Stimulated activated CD4-positive, alpha-beta T cell treated with anti-CD3 and anti-CD28 coated beads, TNF-alpha, amount 100 ng/mL, for 24 hours (primary cell): ENCODE measurements at regions not wholly inside any gene's neighbourhood (a gene's known extent, or its start where the extent isn't known, plus 50 kb on each side); places are given as distances from the start of the nearest gene placed in this dataset.
"Not testable (repeated sequence)": the region's sequence is repeated elsewhere in the genome, so short reads cannot be mapped to it uniquely, and the experiment has no call there.

Source experiments
- DNase-seq, 3 experiments: peaks; one replicate each; pipeline ENCODE4 v3.0.0-alpha.2; 2020; ENCODE audit warnings: low read depth in 3 of 3

GRCh38 chrX:98057176-98057575 is 1173.5 kb downstream of the RPA4 start:
- DNase-seq, result no peak

- no peak for DNase-seq
These were observed 1181.4 kb downstream of the RPA4 start for GRCh38 chrX:98065151-98065550.

DNA sequence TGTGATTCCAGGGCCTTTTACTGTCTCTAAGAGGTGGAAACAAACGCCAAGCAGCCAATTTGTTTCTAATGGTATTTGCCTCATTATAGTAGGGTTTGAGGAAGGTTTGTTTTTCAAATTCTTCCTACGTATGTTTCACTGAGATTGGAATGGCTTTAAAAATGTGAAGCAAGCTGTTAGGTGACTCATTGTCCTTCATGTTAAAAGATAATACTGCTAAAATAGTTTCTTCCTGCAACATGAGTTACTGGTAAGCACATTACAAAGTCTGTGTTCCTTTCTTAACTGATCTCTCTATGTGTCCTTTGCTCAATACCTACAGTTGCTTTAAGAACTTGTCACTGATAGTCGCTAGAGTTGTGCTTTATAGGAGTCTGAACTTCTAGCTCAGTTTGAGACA is 1183.9 kb downstream of the RPA4 start:
- no peak for DNase-seq

DNA sequence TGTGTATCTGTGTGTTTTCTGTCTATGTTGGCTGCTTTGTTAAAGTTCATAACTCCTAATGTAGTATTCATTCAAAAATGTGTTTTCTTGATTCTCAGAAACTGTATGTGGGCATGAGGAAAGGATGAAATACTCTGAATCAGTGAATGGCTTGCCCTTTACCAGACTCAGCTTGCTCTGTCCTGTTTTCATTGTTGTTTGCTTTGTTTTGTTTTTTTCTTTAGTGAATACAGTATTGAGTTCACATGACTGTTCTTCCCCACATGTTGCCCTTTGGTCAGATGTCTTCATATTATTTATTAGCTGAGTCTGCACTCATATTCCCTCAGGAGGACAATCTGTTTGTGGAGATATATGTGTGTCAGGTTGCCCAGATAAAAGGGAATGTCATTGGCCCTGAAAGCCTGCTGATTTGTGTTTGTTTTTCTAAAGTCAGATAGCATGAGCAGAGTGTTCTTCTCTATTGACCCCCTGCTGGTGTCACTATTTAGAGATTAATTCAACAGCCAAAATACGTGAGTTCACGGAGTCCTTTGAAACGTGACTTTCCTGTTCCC is 1184.4 kb downstream of the RPA4 start:
- DNase-seq, result no peak

DNA sequence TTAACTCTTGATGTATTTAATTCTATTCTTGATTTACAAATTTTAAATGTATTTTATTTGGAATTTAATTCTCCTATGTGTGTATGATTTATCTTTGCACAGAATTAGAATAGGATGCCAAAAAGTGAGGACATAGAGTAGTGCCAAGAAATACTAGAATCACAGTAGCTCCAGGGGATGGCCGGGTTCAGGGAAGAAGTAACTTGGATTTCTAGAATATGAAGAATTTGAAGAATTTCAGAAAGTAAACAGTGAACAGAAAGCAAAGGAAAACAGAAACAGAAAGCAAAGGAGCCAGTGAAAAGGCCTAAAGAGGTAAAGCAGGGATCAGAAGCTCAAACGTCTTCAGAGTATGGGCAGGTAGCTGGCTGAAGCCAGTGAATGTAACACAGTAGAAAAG is 1187.6 kb downstream of the RPA4 start:
- DNase-seq, result no peak

GRCh38 chrX:98077440-98077839 is 1193.7 kb downstream of the RPA4 start:
- no peak for DNase-seq

DNA sequence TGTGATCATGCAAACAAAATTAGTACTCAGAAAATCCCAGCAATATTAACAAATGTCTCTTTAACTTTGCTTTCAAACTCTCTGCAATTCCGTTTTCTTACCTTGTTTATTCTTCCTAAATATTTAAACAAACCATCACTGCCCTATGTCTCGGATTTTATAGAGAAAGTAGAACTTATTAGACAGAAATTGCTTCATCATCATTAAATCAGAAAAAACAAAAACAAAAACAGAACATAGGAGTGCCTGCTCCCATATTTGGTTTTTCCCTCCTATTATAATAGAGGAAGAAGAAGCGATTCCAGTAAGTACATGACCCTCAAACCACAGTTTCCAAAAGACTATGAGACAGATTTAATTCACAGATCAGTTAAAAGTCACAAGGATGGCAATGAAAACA is 1228.0 kb downstream of the RPA4 start:
- no peak for DNase-seq

DNA sequence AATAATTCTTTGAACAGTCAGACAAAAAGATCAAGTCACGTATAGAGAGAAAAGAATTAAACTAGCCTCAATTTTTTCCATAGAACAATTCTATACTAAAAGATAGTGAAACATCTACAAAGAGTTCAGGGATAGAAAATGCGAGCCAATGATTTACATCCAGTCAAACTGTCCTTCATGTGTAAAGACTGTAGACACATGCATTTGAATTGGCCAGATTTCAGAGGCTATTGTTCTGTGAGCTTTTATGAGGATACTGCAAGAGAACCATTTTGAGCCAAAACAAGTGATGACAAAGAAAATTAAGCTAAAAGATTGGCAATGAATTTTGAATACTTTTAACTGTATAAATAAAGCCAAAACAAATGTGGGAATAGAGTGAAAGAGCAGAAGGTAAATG is 1230.3 kb downstream of the RPA4 start:
- DNase-seq, result no peak

GRCh38 chrX:98141466-98141865 is 1257.8 kb downstream of the RPA4 start:
- no peak for DNase-seq

DNA sequence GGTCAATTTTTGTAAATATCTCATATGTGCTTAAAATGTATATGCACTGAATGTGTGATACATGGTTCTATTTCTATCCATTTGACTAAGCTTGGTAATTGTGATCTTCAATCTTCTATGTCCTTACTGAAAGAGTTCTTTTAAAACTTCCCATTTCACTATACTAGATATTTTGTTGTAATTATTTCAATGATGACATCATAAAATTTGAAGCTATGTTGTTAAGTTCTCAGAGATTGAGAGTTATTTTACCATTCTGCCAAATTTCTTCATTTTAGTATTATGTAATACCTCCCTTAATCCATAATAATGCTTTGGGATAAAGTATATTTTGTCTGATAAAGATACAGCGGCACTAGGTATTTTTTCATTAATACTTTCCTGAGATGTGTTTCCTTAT is 1307.3 kb downstream of the RPA4 start:
- DNase-seq, result no peak

GRCh38 chrX:98194036-98194435 is 1310.3 kb downstream of the RPA4 start:
- no peak for DNase-seq

DNA sequence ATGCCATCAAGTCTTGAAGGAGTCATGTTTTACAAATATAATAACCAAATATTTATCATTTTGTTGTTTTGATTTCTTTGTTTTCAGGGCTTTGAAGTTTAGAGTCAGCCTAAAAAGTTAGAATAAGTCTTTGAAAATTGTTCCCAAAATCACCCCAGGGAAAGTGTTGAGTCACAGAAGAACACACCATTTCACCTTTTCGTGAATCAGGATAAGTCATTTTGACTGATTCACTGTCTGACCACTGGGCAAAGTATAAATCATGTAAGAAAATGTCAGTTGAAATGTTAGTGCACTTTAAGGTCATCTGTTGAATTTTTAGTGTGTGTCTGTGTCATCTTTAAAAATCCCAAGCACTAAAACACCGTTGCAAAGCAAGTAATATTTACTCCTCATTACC is 1320.1 kb downstream of the RPA4 start:
- DNase-seq, result no peak

DNA sequence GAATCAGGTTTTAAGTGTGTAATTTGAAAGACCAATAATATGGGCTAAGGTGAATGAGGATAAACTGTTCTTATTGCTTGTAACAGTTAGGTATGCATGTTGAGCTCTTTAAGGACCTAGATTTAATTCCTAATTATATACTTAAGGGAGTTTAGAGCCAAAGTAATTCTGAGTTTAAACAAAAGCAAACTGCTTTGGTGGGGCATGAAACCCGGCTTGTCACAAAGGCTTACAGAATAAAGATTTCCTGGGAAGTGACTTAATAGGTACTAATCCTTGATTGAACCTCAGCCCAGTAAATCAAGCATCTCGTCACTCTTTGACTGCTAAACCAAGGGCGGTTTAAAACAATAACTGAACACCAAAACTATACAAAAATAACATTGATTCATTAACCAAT is 1324.2 kb downstream of the RPA4 start:
- DNase-seq, result no peak

GRCh38 chrX:98231003-98231402 is 1347.3 kb downstream of the RPA4 start:
- no peak for DNase-seq

GRCh38 chrX:98240061-98240460 is 1356.4 kb downstream of the RPA4 start:
- DNase-seq, result not testable (repeated sequence)

- no peak for DNase-seq
These were observed 1379.4 kb downstream of the RPA4 start for GRCh38 chrX:98263135-98263534.

DNA sequence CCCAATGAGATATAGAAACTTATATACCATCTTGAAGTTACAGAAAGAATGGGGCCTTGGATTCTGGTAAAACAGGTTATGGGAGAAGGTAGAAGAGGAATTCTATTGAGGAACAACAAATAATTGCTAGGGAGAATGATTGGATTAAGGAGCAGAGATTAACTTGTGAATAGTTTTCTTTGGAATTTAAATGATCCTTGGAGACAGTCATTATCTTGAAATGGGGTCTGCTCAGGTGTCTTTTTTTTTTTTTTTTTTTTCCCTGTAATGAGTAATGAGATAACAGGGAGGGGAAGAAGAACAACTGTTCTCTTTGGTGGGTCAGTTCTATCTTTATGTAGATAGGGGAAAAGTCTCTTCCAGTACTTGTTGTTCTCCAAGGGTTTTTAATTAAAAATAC is 1406.0 kb downstream of the RPA4 start:
- DNase-seq, result no peak

DNA sequence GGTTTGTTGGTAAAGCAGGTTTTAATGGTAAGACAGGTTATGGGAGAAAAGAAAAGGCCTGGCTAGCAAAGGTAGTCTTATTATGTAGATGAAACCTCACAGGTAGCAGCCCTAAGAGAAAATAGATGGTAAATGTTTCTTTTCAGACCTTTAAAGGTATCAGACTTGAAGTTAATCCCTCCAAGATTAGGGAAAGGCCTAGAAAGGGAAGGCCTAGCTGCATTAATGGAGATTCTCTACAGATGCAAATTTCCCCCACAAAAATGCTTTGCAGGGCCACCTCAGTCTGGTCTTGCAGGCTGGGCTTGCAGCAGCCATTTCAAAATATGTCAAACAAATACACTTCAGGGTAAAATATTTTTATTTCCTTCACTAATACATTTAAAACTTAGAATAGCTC is 1410.6 kb downstream of the RPA4 start:
- DNase-seq, result no peak

- no peak for DNase-seq
These were observed 1412.4 kb downstream of the RPA4 start for GRCh38 chrX:98296129-98296528.

DNA sequence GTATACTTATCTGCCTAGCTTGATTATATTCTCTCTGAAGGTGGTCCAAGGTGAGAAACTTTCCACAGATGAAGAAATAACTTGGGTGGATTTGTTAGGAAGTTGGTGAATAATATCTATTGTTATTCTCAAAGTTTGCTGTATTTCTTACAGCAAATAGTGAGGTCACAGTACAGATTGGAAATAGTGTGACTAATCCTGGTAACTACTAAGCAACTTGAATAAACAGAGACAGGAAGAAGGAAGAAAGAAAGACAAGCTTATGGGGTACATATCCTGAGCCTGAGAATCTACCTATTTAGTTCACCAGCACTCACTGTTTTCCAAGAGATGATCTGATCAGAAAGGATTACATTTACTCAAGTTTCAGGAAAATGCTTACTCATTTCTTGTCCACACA is 1416.1 kb downstream of the RPA4 start:
- DNase-seq, result no peak

- not testable (repeated sequence) for DNase-seq
These were observed 1416.8 kb downstream of the RPA4 start for GRCh38 chrX:98300536-98300935.

GRCh38 chrX:98331407-98331806 is 1447.7 kb downstream of the RPA4 start:
- DNase-seq, result no peak

DNA sequence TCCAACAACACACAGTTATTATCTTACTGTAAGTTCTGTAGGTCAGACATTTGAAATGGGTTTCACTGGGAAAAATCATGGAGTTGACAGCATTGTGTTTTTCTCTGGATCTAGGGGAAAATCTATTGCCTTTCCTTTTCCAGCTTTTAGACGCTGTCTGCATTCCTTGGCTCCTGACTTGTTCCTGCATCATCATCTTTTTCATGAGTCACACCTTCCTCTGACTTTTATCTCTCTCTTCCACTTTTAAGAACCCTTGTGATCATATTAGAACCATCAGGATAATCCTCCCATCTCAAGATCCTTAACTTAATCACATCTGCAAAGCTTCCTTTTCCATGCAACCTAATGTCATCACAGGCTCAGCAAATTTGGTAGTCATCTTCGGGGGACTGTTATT is 1454.8 kb downstream of the RPA4 start:
- no peak for DNase-seq

GRCh38 chrX:98350940-98351339 is 1467.2 kb downstream of the RPA4 start:
- DNase-seq, result no peak

DNA sequence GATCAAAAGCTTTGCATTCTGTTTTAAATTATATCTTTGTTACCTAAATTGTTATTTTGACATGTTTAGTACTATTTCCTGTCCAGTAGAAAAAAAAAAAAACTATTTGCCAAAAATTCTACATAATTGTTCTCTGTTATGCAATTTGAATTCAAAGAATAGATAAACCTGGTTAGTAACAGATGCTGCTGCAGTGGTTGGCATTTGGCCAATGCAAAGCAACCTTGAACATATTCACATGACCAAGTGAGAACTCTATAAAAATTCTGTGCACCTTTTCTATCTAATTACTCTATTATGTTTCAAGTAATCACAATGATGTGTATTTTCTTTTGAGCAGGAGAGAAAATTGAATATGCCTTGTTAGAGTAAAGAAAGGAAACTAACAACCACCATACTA is 1473.4 kb downstream of the RPA4 start:
- no peak for DNase-seq
